Esophagus squamous epithelium (tissue), 4 donors: ENCODE measurements at regions not wholly inside any gene's neighbourhood (a gene's known extent, or its start where the extent isn't known, plus 50 kb on each side); places are given as distances from the start of the nearest gene placed in this dataset.

Source experiments
- POLR2A ChIP-seq, 4 donors: fragments of 450-650 bp; IDR thresholded peaks; one replicate each; pipeline ENCODE4 v1.6.1; 2017; ENCODE audit warnings: antibody characterized with exemption in 4 of 4, mild to moderate bottlenecking in 4 of 4, moderate library complexity in 3 of 4
- TF ChIP-seq, protein P1 (sequence below), 6 experiments: fragments of 450-650 bp in 4 of 6; fragments of 200-600 bp in 2 of 6; sonication (generic) in 2 of 6; IDR thresholded peaks; one replicate each; pipeline ENCODE4 v1.5.1; 2016 to 2019; ENCODE audit warnings: antibody characterized with exemption in 6 of 6, mild to moderate bottlenecking in 4 of 6, moderate library complexity in 4 of 6

DNA sequence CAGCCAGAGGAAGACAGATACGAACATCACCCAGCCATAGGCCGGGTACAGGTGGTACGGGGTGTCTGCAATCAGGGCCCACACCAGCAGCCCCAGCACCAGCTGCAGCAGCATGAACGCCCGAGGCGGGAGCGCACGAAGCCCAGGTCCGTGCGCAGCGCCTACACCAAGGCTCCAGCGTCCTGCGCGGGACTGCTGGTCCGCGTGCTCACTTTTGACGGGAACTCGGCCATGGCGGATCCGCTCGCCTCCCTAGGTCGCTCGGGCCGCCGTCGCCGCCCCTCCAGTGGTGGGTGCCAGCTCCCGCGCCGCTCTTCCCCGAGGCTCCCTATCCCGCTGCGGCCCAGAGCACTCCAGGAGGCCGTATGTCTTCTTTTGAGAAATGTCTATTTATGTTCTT is 181.2 kb upstream of the DIPK2B start:
- TF ChIP-seq, protein P1, sequence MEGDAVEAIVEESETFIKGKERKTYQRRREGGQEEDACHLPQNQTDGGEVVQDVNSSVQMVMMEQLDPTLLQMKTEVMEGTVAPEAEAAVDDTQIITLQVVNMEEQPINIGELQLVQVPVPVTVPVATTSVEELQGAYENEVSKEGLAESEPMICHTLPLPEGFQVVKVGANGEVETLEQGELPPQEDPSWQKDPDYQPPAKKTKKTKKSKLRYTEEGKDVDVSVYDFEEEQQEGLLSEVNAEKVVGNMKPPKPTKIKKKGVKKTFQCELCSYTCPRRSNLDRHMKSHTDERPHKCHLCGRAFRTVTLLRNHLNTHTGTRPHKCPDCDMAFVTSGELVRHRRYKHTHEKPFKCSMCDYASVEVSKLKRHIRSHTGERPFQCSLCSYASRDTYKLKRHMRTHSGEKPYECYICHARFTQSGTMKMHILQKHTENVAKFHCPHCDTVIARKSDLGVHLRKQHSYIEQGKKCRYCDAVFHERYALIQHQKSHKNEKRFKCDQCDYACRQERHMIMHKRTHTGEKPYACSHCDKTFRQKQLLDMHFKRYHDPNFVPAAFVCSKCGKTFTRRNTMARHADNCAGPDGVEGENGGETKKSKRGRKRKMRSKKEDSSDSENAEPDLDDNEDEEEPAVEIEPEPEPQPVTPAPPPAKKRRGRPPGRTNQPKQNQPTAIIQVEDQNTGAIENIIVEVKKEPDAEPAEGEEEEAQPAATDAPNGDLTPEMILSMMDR (IDR thresholded peaks at IDR 0.05), result no peak
- TF ChIP-seq POLR2A (IDR thresholded peaks at IDR 0.05), result no peak
